ENCODE measurements at regions not wholly inside any gene's neighbourhood (a gene's known extent, or its start where the extent isn't known, plus 50 kb on each side); places are given as distances from the start of the nearest gene placed in this dataset.

- peaks cover 0 to 13% (median 0%) of the 10 kb centered on the region in 4 donors for H3K4me1 ChIP-seq
Measured at GRCh38 chr6:137651178-137651577, 157.0 kb upstream of the OLIG3 start.

GRCh38 chr6:137651591-137652335 is 157.6 kb upstream of the OLIG3 start:
- Histone ChIP-seq H3K4me3 (no peak overlapping the region), H3K4me1 (peaks cover 0 to 13% (median 0%) of the 10 kb centered on the region in 4 donors), H3K27me3 (no peaks in the 10 kb centered on the region), H3K36me3 (no peaks in the 10 kb centered on the region), H3K27ac (no peak overlapping the region), H3K9me3 (peaks cover 0 to 11% (median 3%) of the 10 kb centered on the region in 4 donors)
- peak in 1 of 3 donors; percentile 68 for DNase-seq
- WGBS (ENCODE audit: insufficient coverage, low coverage, low lambda C conversion rate, missing lambda C conversion rate) = 32% methylated on average over 9 of the region's 9 CpGs
- ATAC-seq = peak in 3 of 4 donors; percentile 44 to 75 (median 72)
- no peak for TF ChIP-seq POLR2A (IDR thresholded peaks at IDR 0.05)
- intact Hi-C loops (cut with DNase I) = no loop called here

More at GRCh38 chr6:137651178-137651577, 157.0 kb upstream of the OLIG3 start:
- DNase-seq (no peak), ATAC-seq (peak in 1 of 4 donors; percentile 38)
- Histone ChIP-seq H3K36me3 (no peaks in the 10 kb centered on the region), H3K27ac (no peak overlapping the region), H3K9me3 (peaks cover 0 to 11% (median 3%) of the 10 kb centered on the region in 4 donors), H3K27me3 (no peaks in the 10 kb centered on the region), H3K4me3 (no peak overlapping the region)
- WGBS (ENCODE audit: insufficient coverage, low coverage, low lambda C conversion rate, missing lambda C conversion rate) = 19% methylated on average over 2 of the region's 4 CpGs
- intact Hi-C loops (cut with DNase I) = no loop called here
- no peak for TF ChIP-seq CTCF (IDR thresholded peaks at IDR 0.05)
- TF ChIP-seq POLR2A (IDR thresholded peaks at IDR 0.05) = no peak

GRCh38 chr6:137652961-137653705 is 158.9 kb upstream of the OLIG3 start:
- H3K27me3 ChIP-seq = no peaks in the 10 kb centered on the region
- ATAC-seq (no peak), DNase-seq (no peak)
- no peak overlapping the region for H3K4me3 ChIP-seq
- no peaks in the 10 kb centered on the region for H3K36me3 ChIP-seq
- TF ChIP-seq CTCF (IDR thresholded peaks at IDR 0.05) (no peak), POLR2A (IDR thresholded peaks at IDR 0.05) (no peak)
- WGBS (ENCODE audit: insufficient coverage, low coverage, low lambda C conversion rate, missing lambda C conversion rate) = 77% methylated on average over 2 of the region's 3 CpGs
- H3K27ac ChIP-seq = no peak overlapping the region
- intact Hi-C loops (cut with DNase I) = no loop called here
- H3K4me1 ChIP-seq = peaks cover 0 to 13% (median 0%) of the 10 kb centered on the region in 4 donors
- H3K9me3 ChIP-seq = peaks cover 0 to 11% (median 3%) of the 10 kb centered on the region in 4 donors

- H3K36me3 ChIP-seq = no peaks in the 10 kb centered on the region
- H3K4me1 ChIP-seq = peaks cover 0 to 13% (median 0%) of the 10 kb centered on the region in 4 donors
- TF ChIP-seq CTCF (IDR thresholded peaks at IDR 0.05) (no peak), POLR2A (IDR thresholded peaks at IDR 0.05) (no peak)
- no peak overlapping the region for H3K27ac ChIP-seq
- ATAC-seq = no peak
- no peak overlapping the region for H3K4me3 ChIP-seq
- WGBS (ENCODE audit: insufficient coverage, low coverage, low lambda C conversion rate, missing lambda C conversion rate) = 85% methylated on average over 3 of the region's 3 CpGs
- intact Hi-C loops (cut with DNase I) = no loop called here
- H3K27me3 ChIP-seq = no peaks in the 10 kb centered on the region
- H3K9me3 ChIP-seq = peaks cover 0 to 11% (median 3%) of the 10 kb centered on the region in 4 donors
- DNase-seq = no peak
Measured at GRCh38 chr6:137653706-137654059, 159.5 kb upstream of the OLIG3 start.

All from right lobe of liver (tissue), 6 donors.